GM19023 (cell line): ENCODE measurements at regions not wholly inside any gene's neighbourhood (a gene's known extent, or its start where the extent isn't known, plus 50 kb on each side); places are given as distances from the start of the nearest gene placed in this dataset.
"Not testable (repeated sequence)": the region's sequence is repeated elsewhere in the genome, so short reads cannot be mapped to it uniquely, and the experiment has no call there.

Source experiments
- ATAC-seq: cut with Tn5 transposase; IDR thresholded peaks from one replicate; pipeline ENCODE4 v1.9.1; 2021; ENCODE audit warnings: mild to moderate bottlenecking, moderate library complexity; ENCODE audit not compliant: unreplicated experiment

- no peak for ATAC-seq
Measured at GRCh38 chr13:70336866-70337265, 228.6 kb upstream of the KLHL1 start.

GRCh38 chr13:70333752-70334151, 225.5 kb upstream of the KLHL1 start:
- ATAC-seq, result no peak

GRCh38 chr13:70330697-70331361, 222.6 kb upstream of the KLHL1 start:
- no peak for ATAC-seq

- ATAC-seq, result no peak
Measured at GRCh38 chr13:70324519-70324918, 216.3 kb upstream of the KLHL1 start.

GRCh38 chr13:70311191-70311590, 202.9 kb upstream of the KLHL1 start:
- no peak for ATAC-seq

- ATAC-seq, result no peak
Measured at GRCh38 chr13:70310396-70311119, 202.3 kb upstream of the KLHL1 start.

- no peak for ATAC-seq
Measured at GRCh38 chr13:70297189-70297616, 189.0 kb upstream of the KLHL1 start.

GRCh38 chr13:70284371-70284770, 176.1 kb upstream of the KLHL1 start:
- no peak for ATAC-seq

GRCh38 chr13:70275841-70276240, 167.6 kb upstream of the KLHL1 start:
- ATAC-seq, result no peak

GRCh38 chr13:70255406-70255991, 147.2 kb upstream of the KLHL1 start:
- ATAC-seq, result no peak

- no peak for ATAC-seq
Measured at GRCh38 chr13:70253834-70254233, 145.6 kb upstream of the KLHL1 start.

GRCh38 chr13:70253411-70253810, 145.2 kb upstream of the KLHL1 start:
- no peak for ATAC-seq

GRCh38 chr13:70249332-70250064, 141.2 kb upstream of the KLHL1 start:
- ATAC-seq, result no peak

- ATAC-seq, result no peak
Measured at GRCh38 chr13:70237131-70237530, 128.9 kb upstream of the KLHL1 start.

- ATAC-seq, result no peak
Measured at GRCh38 chr13:70235565-70235964, 127.3 kb upstream of the KLHL1 start.

GRCh38 chr13:70223911-70224310, 115.7 kb upstream of the KLHL1 start:
- ATAC-seq, result no peak

GRCh38 chr13:70222926-70223325, 114.7 kb upstream of the KLHL1 start:
- ATAC-seq, result no peak

GRCh38 chr13:70218618-70219017, 110.4 kb upstream of the KLHL1 start:
- ATAC-seq, result no peak

- not testable (repeated sequence) for ATAC-seq
Measured at GRCh38 chr13:70208968-70209367, 100.7 kb upstream of the KLHL1 start.

- no peak for ATAC-seq
Measured at GRCh38 chr13:70206671-70207070, 98.4 kb upstream of the KLHL1 start.

- ATAC-seq, result no peak
Measured at GRCh38 chr13:70203661-70204229, 95.5 kb upstream of the KLHL1 start.
